Hematopoietic multipotent progenitor cell treated with erythropoietin and hydrocortisone succinate and interleukin-3 and kit ligand, for 15 days (in vitro differentiated cells): ENCODE measurements at regions not wholly inside any gene's neighbourhood (a gene's known extent, or its start where the extent isn't known, plus 50 kb on each side); places are given as distances from the start of the nearest gene placed in this dataset.

ENCODE experiments used
- DNase-seq: peaks from one replicate; pipeline ENCODE4 v3.0.0-alpha.2; 2015; ENCODE audit warnings: low spot score

- no peak for DNase-seq
Observed at GRCh38 chr6:149216459-149216858, 101.1 kb upstream of the TAB2 start.

DNA sequence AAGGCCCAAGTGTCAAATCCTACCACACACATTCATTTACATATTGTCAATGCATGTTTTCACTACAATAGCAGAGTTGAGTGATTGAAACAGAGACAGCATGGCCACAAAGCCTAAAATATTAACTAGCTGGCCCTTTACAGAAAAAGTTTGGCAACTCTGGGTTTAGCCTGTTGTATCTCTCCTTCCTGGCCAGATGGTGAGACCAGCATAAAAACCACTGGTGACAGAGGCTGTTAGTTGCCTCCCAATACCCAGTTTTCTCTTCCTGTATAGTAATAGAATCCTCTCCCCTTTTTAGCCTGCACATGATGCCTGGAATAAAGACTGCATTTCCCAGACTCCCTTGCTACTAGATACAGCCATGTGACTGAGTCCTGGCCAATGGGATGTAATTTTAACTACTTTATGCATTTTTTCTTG, 100.0 kb upstream of the TAB2 start:
- DNase-seq = no peak

GRCh38 chr6:149218471-149218870, 99.0 kb upstream of the TAB2 start:
- DNase-seq = no peak

DNA sequence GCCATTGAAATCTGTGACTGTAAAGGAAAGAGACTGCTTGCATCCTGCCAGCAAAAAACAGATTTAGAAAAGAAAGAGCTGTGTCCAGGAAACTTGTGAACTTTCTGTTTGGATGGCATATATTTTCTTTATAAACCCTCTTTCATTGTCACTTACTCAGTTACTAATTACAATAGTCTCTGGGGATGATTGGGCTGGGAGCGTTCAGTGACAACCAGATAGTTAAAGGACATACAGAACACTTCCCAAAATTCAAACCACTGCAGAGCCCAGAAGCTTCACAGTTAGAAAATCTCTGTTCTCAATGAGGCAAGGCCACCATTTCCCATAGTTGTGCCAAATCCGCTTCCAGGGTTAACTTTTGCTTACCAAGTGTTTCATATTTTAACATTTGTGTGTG, 98.6 kb upstream of the TAB2 start:
- DNase-seq = no peak

- DNase-seq = no peak
Observed at GRCh38 chr6:149220882-149221773, 96.4 kb upstream of the TAB2 start.

DNA sequence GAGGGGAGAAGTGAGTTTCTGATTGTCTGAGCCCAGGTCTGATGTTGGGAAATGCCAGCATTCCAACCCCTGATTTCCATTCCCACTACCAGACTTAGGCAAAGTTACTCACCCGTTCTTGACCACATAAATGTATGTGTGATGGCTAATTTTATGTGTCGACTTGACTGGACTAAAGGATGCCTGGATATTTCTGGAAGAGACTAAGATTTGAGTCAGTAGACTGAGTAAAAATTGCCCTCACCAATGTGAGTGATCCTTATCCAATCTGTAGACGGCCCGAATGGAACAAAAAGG, 95.8 kb upstream of the TAB2 start:
- no peak for DNase-seq

DNA sequence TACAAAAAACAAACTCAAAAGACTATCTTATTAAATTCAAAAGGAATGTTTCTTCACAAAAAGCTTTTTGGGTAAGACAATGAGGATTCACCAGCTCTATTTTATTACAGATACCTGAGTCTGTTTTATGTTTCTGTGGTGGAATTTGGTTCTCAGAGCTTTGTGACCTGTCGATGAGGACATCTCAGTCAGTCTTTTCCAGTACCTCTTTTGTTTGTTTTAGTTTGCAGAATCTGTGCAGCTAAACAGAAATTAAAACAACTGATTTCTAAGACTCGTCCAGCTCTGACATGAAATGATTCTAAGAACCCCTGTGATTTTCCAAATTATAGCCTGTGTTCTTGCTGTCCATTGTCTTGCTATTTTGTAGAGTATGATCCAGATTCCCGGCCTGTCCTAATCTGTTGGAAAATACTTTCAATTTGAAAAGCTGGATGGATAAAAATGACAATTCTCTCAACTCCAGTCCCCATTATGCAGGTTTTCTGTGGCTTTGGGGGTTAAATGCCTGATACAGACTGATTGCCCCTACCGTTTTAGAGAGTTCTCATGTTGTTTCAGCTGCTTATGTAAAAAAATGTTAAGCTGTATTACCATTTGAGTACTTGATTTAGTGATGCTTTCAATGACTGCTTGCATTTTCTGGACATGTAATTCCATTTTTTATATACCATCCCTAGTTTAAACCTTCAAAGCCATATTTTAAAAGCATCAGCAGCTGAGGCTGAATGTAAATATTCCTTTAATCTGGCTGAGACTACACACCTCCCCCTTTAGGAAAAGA, 94.2 kb upstream of the TAB2 start:
- no peak for DNase-seq

GRCh38 chr6:149223904-149224351, 93.6 kb upstream of the TAB2 start:
- DNase-seq = peak; percentile 5

DNA sequence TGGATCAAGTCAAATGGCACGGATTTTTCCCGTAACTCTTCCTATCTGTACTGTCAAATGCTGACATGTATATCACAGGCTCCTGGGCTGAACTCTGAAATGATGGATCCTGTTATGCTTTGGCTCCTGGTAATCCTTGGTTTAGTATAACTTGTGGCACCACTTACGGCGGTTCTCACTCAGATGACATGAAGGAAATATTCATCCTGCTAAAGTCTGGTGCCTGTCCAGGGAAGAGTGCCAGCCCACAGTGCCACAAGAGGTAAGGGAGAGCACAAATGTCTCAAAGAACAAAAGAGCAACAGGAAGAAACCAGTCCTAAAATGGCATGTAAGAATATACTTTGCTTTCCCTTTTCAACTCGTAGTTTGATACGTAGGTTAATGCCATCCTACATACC, 93.1 kb upstream of the TAB2 start:
- no peak for DNase-seq

GRCh38 chr6:149225370-149225769, 92.1 kb upstream of the TAB2 start:
- DNase-seq = no peak

- no peak for DNase-seq
Observed at GRCh38 chr6:149225946-149226345, 91.6 kb upstream of the TAB2 start.

GRCh38 chr6:149227796-149228195, 89.7 kb upstream of the TAB2 start:
- no peak for DNase-seq

GRCh38 chr6:149228311-149228955, 89.1 kb upstream of the TAB2 start:
- DNase-seq = no peak

DNA sequence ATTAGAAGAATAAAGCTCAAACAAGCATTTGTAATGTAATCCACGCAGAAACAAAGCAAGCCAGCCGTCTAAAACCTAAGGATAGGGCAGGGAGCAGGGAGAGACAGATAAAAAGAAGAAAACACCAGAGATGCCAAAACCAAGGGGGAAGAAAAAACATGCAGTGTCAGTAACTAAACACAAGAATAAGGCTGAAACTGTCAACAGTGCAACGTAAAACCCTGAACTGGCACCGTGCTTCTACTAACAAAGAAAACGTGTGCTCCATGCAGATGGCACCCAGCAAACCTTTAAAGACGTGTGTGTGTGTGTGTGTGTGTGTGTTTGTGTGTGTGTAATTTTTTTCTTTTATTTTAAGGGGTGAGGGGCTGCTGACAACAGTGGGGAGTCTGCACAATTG, 88.4 kb upstream of the TAB2 start:
- no peak for DNase-seq

- no peak for DNase-seq
Observed at GRCh38 chr6:149230712-149231460, 86.6 kb upstream of the TAB2 start.

- no peak for DNase-seq
Observed at GRCh38 chr6:149231778-149232177, 85.7 kb upstream of the TAB2 start.

- DNase-seq = no peak
Observed at GRCh38 chr6:149233056-149233715, 84.3 kb upstream of the TAB2 start.

GRCh38 chr6:149234051-149234962, 83.2 kb upstream of the TAB2 start:
- no peak for DNase-seq

DNA sequence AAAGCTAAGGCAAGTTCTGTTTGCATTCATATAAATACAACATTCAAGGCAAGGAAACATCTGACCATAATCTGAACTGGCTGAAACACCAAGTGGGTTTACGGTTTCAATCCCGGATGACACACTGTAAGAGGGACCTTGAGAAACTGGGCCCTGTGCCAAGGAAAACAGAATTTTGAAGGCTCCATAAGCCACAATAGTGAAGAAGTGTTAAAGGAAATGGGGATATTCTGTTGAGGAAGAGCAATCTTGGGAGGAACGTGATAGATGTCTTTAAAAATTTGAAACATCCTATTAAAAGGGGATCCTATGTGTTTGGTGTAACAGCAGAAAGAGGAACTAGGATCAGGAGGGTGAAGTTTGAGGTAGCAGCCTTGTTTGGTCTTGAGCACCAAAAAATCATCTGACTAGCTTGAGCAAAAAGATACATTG, 82.4 kb upstream of the TAB2 start:
- no peak for DNase-seq

DNA sequence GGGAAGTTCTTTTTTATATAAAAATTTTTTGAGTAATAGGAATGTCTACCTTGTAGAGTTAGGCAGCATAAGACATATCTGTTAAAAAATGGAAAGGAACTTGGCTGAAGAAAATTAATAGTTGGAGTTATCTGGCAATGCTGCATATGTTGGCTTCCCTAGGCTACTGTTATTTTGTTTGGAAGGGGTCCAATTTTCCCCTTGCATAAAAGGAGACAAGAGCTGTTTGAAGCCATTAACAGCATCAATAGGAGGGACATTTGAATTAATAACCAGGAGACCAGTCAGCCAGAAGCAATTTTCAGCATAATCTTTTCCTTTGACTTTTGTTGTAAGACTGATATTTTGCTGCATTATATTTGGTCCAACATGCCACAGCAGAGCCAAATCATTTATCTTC, 80.9 kb upstream of the TAB2 start:
- no peak for DNase-seq

- no peak for DNase-seq
Observed at GRCh38 chr6:149237464-149237863, 80.0 kb upstream of the TAB2 start.
